Keratinocyte (primary cell): ENCODE measurements at regions not wholly inside any gene's neighbourhood (a gene's known extent, or its start where the extent isn't known, plus 50 kb on each side); places are given as distances from the start of the nearest gene placed in this dataset.

Source experiments
- DNase-seq: peaks from one replicate; pipeline ENCODE4 v3.0.0-alpha.2; 2011; ENCODE audit warnings: low read depth, missing footprints, low spot score
- FAIRE-seq: peaks from 2 replicates; lab custom pipeline; 2011; peaks lifted over from hg19 to GRCh38; lab: Jason Lieb, UNC
- H2AFZ ChIP-seq: 2 replicates; pipeline ENCODE4 v1.6.0; 2012; ENCODE audit warnings: low read length, control low read depth, inconsistent platforms; ENCODE audit not compliant: control insufficient read depth
- H3K27ac ChIP-seq: 2 replicates; pipeline ENCODE4 v1.5.1; 2011; ENCODE audit warnings: low read length; ENCODE audit not compliant: control insufficient read depth, insufficient read depth
- H3K27me3 ChIP-seq: 3 replicates; pipeline ENCODE4 v1.6.0; 2011; ENCODE audit warnings: low read length; ENCODE audit not compliant: control insufficient read depth, insufficient read depth; ENCODE audit errors: extremely low read depth
- H3K36me3 ChIP-seq, 2 experiments: 2 replicates in 1 of 2; 3 replicates in 1 of 2; pipeline ENCODE4 v1.5.1; 2011; ENCODE audit warnings: low read length in 2 of 2, mild to moderate bottlenecking in 1 of 2; ENCODE audit not compliant: control insufficient read depth in 2 of 2, insufficient read depth in 2 of 2; ENCODE audit errors: extremely low read depth in 1 of 2
- H3K4me1 ChIP-seq: 3 replicates; pipeline ENCODE4 v1.5.1; 2011; ENCODE audit warnings: low read length; ENCODE audit not compliant: control insufficient read depth, insufficient read depth; ENCODE audit errors: extremely low read depth
- H3K4me2 ChIP-seq: 3 replicates; pipeline ENCODE4 v1.6.0; 2011; ENCODE audit warnings: low read depth, low read length; ENCODE audit not compliant: control insufficient read depth, insufficient read depth; ENCODE audit errors: extremely low read depth
- H3K4me3 ChIP-seq, 3 experiments: fragments of 200-600 bp in 1 of 3; sonication (generic) in 1 of 3; 2 replicates in 2 of 3; 3 replicates in 1 of 3; pipeline ENCODE4 v1.5.1; 2011 to 2016; ENCODE audit warnings: low read length in 3 of 3, mild to moderate bottlenecking in 3 of 3, control low read depth in 2 of 3, inconsistent platforms in 1 of 3, low read depth in 1 of 3, mixed read lengths in 1 of 3, mixed run types in 1 of 3, moderate library complexity in 1 of 3; ENCODE audit not compliant: control insufficient read depth in 2 of 3, insufficient read depth in 2 of 3; ENCODE audit errors: extremely low read depth in 1 of 3
- H3K79me2 ChIP-seq: 2 replicates; pipeline ENCODE4 v1.6.0; 2012; ENCODE audit warnings: low read length; ENCODE audit not compliant: control insufficient read depth, insufficient read depth
- H3K9ac ChIP-seq: 3 replicates; pipeline ENCODE4 v1.6.0; 2011; ENCODE audit warnings: low read length; ENCODE audit not compliant: control insufficient read depth, insufficient read depth; ENCODE audit errors: extremely low read depth
- H3K9me1 ChIP-seq: 3 replicates; pipeline ENCODE4 v1.6.0; 2011; ENCODE audit warnings: low read length; ENCODE audit not compliant: control insufficient read depth, insufficient read depth; ENCODE audit errors: extremely low read depth
- H3K9me3 ChIP-seq: 2 replicates; pipeline ENCODE4 v1.5.1; 2012; ENCODE audit warnings: low read depth, low read length; ENCODE audit not compliant: control insufficient read depth
- H4K20me1 ChIP-seq: 3 replicates; pipeline ENCODE4 v1.6.0; 2011; ENCODE audit warnings: low read length; ENCODE audit not compliant: control insufficient read depth, insufficient read depth; ENCODE audit errors: extremely low read depth
- CTCF ChIP-seq, 3 experiments: IDR thresholded peaks in 1 of 3; conservative IDR thresholded peaks in 1 of 3; optimal IDR thresholded peaks in 1 of 3; 2 replicates in 2 of 3; 3 replicates in 1 of 3; pipeline versions ENCODE3 to v1.5.1; 2011; ENCODE audit warnings: low read length in 3 of 3, mild to moderate bottlenecking in 3 of 3, moderate library complexity in 2 of 3, control low read depth in 1 of 3, inconsistent platforms in 1 of 3; ENCODE audit not compliant: insufficient read depth in 2 of 3; ENCODE audit errors: extremely low read depth in 1 of 3
- EZH2 ChIP-seq: IDR thresholded peaks from one replicate; pipeline ENCODE4 v1.6.1; 2012; ENCODE audit warnings: inconsistent platforms, mild to moderate bottlenecking, low read length, moderate library complexity
- dilution Hi-C: fragments of 300-500 bp; cut with MboI; formaldehyde crosslinking; loops from one replicate; pipeline ENCODE4 v1.7.0; 2020; ENCODE audit warnings: low sequenced_read_pairs; ENCODE audit not compliant: extremely low pct_ligation_motif_present

GRCh38 chr7:47074702-47075153 lies 507.2 kb downstream of the TNS3 start:
- DNase-seq, result no peak
- H3K27ac ChIP-seq, result no peak overlapping the region
- no peaks in the 10 kb centered on the region for H4K20me1 ChIP-seq
- H3K79me2 ChIP-seq, result no peaks in the 10 kb centered on the region
- TF ChIP-seq EZH2 (no peak), CTCF (optimal IDR thresholded peaks at IDR 0.05 in 1 of 3, IDR thresholded peaks at IDR 0.05 in 1 of 3, conservative IDR thresholded peaks at IDR 0.05 in 1 of 3; ENCODE audit: extremely low read depth in 1 of 3, insufficient read depth in 2 of 3, low read length in 3 of 3) (no peak)
- dilution Hi-C loops, result no loop called here
- H3K4me1 ChIP-seq, result no peaks in the 10 kb centered on the region
- H3K9ac ChIP-seq, result no peak overlapping the region
- no peaks in the 10 kb centered on the region for H3K9me1 ChIP-seq
- no peaks in the 10 kb centered on the region for H3K27me3 ChIP-seq
- no peak for FAIRE-seq
- no peak overlapping the region for H3K4me3 ChIP-seq
- H2AFZ ChIP-seq, result no peak overlapping the region
- H3K36me3 ChIP-seq, result no peaks in the 10 kb centered on the region
- no peak overlapping the region for H3K4me2 ChIP-seq
- H3K9me3 ChIP-seq, result no peaks in the 10 kb centered on the region

- DNase-seq (no peak), FAIRE-seq (no peak)
- no peak for TF ChIP-seq CTCF (optimal IDR thresholded peaks at IDR 0.05 in 1 of 3, IDR thresholded peaks at IDR 0.05 in 1 of 3, conservative IDR thresholded peaks at IDR 0.05 in 1 of 3; ENCODE audit: extremely low read depth in 1 of 3, insufficient read depth in 2 of 3, low read length in 3 of 3)
- TF ChIP-seq EZH2, result no peak
- Histone ChIP-seq H3K9ac (no peak overlapping the region), H3K4me1 (no peaks in the 10 kb centered on the region), H3K9me1 (no peaks in the 10 kb centered on the region), H2AFZ (no peak overlapping the region), H4K20me1 (no peaks in the 10 kb centered on the region), H3K4me3 (no peak overlapping the region), H3K36me3 (no peaks in the 10 kb centered on the region), H3K27ac (no peak overlapping the region), H3K4me2 (no peak overlapping the region), H3K27me3 (no peaks in the 10 kb centered on the region), H3K79me2 (no peaks in the 10 kb centered on the region), H3K9me3 (no peaks in the 10 kb centered on the region)
- dilution Hi-C loops, result no loop called here
These were observed 508.6 kb downstream of the TNS3 start for GRCh38 chr7:47073284-47073683.
